ENCODE measurements at regions not wholly inside any gene's neighbourhood (a gene's known extent, or its start where the extent isn't known, plus 50 kb on each side); places are given as distances from the start of the nearest gene placed in this dataset.

GRCh38 chr1:219521325-219521724 is 91.6 kb downstream of the ZC3H11B start:
- DNase-seq (ENCODE audit: low read depth), result no peak

DNA sequence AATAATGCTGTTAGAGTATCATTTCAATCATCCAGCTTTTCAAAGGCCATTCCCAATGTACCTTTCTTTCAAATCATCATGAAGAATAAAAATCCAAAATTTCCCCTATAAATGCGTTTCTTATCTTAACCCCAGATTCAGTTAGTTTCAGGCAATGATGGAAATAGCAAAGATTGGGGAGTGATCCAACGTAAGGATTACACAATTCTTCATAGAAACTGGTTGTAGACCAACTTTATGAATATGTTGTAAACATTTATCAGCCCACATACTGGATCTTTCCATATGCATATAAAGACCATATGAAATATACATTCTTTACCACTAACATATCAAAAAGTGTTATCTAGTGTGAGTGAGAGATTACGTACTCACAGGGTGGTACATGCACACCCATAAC is 92.7 kb downstream of the ZC3H11B start:
- no peak for DNase-seq (ENCODE audit: low read depth)

GRCh38 chr1:219518907-219519248 is 94.0 kb downstream of the ZC3H11B start:
- no peak for DNase-seq (ENCODE audit: low read depth)

DNA sequence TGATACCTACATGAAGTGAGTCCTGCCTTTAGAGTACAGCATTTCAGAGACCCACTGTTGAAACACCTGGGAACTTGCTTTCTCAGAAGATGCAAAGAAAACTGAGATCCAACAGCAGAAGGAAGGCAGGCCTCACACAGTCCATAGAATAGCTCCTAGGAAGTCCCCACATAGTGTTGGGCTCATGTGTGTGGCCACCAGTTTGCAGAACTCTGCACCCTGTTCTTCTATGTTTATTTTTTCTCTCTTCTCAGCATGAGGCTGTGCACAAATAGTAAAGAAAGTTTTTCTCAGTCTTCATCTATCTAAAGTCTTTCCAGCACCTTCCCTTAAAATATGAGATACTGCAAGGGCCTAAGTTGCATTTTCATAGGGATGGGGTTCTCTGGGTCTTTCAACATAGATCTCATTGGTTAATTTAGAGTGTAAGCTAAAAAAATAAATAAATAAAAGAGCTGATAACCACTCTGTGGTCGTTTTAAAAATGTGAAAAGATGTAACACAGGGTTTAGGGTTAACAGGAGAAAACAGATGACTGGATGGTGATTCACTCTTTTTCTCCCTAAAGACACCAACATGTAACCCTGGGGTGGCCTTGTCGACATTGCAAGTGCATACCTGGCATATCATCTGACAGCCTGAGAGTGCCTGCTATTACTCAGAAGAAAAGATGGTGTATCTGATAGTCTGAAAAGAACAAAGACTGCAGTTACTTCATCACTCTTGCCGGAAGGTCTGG is 94.6 kb downstream of the ZC3H11B start:
- DNase-seq (ENCODE audit: low read depth), result no peak

- DNase-seq (ENCODE audit: low read depth), result no peak
Measured at GRCh38 chr1:219517031-219517430, 95.9 kb downstream of the ZC3H11B start.

- no peak for DNase-seq (ENCODE audit: low read depth)
Measured at GRCh38 chr1:219514728-219515127, 98.2 kb downstream of the ZC3H11B start.

DNA sequence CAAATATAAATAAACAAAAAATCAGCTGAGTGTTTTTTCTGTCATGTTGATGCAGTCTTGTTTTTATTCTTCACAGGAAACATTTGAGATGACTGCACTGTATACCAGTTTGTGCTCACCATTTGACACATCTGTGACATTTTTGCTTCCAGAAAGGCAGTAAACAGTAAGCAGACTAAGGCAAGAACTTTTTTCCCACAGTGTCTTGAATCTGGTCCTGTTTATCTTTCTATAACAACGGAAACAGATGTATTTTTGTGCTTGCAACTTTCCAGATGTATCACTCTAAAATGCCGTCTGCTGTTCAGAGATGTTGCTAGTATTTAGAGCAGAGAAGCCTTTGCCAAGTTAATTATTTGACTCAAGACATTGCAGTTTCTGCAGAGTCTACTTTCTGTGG is 105.5 kb downstream of the ZC3H11B start:
- no peak for DNase-seq (ENCODE audit: low read depth)

DNA sequence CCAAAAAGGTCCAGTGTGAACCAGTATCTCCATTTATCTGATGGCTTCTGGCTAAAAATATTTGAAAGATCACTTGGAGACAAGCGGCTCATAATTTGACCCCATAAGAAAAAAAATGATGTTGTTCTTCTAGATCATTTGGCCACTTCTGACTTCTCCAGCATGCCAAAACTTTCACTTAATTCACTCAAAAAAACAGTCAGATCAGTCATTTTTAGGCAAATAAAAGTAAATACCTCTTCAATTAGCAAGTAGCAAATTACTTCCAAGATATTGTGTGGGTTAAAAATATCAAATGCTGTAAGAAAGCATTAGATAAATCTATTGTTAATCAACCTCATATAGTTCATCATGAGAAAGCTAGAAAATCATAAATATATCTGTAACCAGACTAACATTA is 106.0 kb downstream of the ZC3H11B start:
- DNase-seq (ENCODE audit: low read depth), result no peak

DNA sequence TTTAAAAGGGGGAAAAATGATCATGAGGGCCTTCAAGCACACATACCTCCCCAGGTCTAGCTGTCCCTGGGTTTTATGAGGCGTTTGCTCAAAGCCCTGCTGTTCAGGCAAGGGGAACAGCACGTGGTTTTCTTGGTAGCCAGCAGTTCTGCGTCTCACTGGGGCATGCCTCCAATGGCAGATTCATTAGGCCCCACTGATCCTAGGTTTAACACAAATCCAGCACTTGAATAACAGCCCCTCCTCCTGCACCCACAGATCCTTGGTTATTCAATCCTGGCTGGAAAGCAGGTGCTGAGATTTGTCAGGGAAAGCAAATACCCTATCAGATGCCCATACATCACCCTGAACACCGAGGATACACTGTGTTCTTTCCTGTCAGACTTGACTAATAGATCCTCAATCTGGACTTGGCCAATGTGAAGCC is 106.4 kb downstream of the ZC3H11B start:
- no peak for DNase-seq (ENCODE audit: low read depth)

DNA sequence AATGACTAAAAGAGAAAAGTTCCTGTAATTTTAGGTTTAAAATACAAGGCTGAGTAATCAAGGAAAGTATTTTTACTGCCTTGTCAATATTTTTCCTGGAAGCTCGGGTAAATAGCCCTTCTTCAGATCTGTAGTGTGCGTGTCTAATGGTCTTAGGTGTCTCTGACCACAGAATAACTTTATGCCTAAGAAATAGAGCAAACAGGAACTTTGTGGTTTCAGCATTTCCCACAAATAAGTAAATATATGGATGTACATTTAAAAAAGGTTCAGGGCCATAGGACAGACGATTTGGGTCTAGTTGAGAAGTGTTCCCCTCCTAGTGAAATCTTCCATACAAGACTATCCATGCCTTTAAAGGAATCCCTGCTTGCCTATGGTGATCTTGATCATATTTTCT is 107.0 kb downstream of the ZC3H11B start:
- DNase-seq (ENCODE audit: low read depth), result no peak

DNA sequence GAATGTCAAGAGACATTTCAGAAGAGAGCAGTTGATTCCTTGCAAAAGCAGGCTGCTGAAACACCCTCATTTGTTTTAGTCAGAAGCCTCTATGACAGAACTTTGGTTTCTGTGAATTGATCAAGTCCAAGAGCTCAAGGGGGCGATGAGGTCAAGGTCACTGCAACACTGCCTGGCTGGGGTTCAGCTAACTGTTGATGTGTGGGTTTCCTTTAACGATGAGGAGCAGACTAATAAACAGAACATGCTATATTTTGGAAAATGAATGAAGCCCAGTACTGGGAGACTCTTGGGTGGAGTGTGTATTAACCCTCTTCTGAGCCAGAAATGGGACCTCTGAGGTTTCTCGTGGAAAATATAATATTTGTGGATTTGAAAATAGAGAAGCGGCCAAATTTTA is 109.3 kb downstream of the ZC3H11B start:
- DNase-seq (ENCODE audit: low read depth), result peak; percentile 39

- no peak for DNase-seq (ENCODE audit: low read depth)
Measured at GRCh38 chr1:219500327-219500897, 112.5 kb downstream of the ZC3H11B start.

- DNase-seq (ENCODE audit: low read depth), result peak; percentile 62
Measured at GRCh38 chr1:219498666-219499065, 114.2 kb downstream of the ZC3H11B start.

- no peak for DNase-seq (ENCODE audit: low read depth)
Measured at GRCh38 chr1:219495737-219496408, 117.0 kb downstream of the ZC3H11B start.

DNA sequence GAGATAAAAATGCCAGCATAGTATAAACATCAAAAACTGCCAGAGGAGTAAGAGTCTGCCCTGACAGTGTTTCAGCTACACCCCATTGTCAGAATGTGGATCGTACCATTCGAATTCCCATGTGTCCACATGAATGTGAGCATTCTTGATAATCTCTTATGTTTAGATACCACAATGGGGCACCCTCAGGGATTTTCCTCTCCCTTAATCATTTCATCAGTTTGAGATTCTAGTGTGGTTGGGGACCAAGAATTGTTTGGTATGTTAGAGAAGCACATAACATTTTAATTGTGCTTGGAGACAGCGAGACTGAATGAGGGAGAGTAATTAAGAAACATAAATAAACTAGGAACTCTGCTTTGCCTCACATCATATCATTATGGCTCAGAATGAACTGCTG is 120.2 kb downstream of the ZC3H11B start:
- no peak for DNase-seq (ENCODE audit: low read depth)

DNA sequence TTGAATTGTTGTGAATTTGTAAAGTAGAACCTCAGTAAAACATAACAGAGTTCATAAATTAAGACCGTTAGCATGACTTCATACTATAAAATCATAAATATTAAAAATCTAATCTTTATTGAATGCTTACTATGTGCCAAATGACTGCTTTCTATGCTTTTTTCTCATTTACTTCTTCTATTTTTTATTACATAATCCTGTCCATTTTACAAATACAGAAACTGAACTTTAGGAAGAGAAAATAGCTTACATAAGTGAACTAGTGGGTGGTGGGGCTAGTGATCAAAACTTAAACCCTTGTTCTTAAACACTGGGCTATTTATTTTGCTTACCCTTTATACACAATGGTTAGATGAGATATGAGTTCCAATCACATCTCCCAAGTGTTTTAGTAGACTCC is 122.3 kb downstream of the ZC3H11B start:
- DNase-seq (ENCODE audit: low read depth), result no peak

GRCh38 chr1:219489636-219490035 is 123.3 kb downstream of the ZC3H11B start:
- no peak for DNase-seq (ENCODE audit: low read depth)

DNA sequence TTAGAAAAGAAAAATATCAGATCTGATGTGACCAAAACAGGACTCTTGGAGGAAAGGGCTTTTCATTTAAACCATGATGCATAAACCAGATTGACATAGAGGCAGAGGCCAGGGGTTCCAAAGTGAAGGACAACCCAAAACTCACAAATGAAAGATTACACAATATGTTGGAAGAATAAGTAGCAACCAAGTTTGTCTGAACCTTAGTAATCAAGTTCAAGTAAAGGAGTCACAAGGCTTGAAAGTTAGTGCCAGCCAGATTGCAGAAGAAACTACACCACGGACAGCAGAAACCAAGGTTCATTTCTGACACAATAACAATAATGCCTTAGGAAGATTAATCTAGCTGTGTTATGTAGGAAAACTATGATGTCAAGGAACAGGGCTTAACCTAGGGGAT is 124.6 kb downstream of the ZC3H11B start:
- no peak for DNase-seq (ENCODE audit: low read depth)

DNA sequence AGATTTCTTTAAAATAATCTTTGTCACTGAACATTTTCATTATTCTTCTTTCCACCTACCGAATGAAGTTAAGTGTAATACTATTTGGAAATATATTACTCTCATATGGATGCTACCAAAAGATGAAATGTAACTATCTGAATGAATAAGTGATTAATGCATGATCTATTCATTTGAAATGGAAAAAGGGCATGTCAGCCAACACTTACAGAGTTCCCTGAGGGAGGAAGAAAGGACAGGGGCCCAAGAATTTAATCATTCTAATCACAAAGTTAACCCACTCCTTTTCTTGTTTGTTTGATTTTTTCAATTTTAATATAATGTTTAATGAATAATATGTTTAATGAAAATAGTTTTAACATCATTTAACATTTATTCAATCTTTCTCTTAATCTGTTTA is 129.4 kb downstream of the ZC3H11B start:
- DNase-seq (ENCODE audit: low read depth), result no peak

DNA sequence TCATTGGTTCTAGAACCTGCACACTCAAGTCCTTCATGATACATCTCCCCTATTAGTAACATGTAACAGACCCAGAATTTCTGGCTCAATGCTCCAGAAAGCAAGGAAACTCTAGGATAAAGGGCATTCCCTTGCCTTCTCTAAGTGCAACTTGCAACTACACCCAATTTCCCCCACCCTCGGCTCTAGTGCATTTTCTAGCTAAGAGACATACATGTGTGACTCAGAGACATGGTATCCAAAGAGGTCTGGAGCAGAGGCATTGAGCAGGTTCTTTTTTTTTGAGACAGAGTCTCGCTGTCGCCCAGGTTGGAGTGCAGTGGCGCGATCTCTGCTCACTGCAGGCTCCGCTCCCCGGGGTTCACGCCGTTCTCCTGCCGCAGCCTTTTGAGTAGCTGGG is 132.9 kb downstream of the ZC3H11B start:
- no peak for DNase-seq (ENCODE audit: low read depth)

- no peak for DNase-seq (ENCODE audit: low read depth)
Measured at GRCh38 chr1:219478811-219479210, 134.1 kb downstream of the ZC3H11B start.

DNA sequence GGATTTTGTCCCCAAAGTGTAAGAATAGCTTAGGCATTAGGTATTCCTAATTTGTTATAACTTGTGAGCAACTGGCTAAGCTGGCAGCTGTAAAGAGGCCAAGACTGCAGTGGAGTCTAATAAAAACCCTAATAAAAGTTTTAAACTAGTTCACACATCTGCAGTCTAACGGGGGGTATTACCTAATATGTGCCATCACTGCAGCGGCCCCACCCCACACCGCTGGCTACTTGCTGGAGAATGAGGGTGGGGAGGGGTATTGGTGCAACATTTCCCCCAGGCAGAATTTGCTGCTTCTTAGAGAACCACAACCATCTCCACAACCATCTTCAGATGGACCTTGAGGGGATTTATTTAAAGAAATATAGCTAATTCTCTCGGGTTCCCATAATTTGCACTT is 135.0 kb downstream of the ZC3H11B start:
- DNase-seq (ENCODE audit: low read depth), result no peak

DNA sequence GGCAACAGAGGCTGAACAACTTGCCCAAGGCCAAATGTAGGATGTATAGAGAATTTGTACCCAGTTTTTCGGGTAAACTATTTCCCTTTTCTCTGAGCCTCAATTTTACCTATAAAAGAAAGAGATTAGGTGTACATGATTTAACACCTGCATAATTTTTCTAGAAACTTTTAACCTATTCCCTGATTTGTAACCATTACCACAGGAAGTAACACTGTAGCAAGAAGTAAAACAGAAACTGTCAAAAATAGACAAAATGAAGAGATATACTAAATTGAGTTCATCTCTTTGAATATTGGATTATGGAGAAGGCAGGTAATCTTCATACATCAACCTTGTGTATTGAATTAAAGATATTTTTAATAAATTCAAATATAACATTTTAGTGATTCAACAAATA is 136.2 kb downstream of the ZC3H11B start:
- no peak for DNase-seq (ENCODE audit: low read depth)

GRCh38 chr1:219476116-219476515 is 136.8 kb downstream of the ZC3H11B start:
- no peak for DNase-seq (ENCODE audit: low read depth)
